NOMO-1 (cell line): ENCODE measurements at regions not wholly inside any gene's neighbourhood (a gene's known extent, or its start where the extent isn't known, plus 50 kb on each side); places are given as distances from the start of the nearest gene placed in this dataset.
A peak's percentile ranks its signal among the peaks of the same experiment; 100 is the strongest.
"Not testable (repeated sequence)": the region's sequence is repeated elsewhere in the genome, so short reads cannot be mapped to it uniquely, and the experiment has no call there.

ENCODE experiments used
- DNase-seq, 2 experiments: peaks; one replicate each; lab custom pipeline; 2025; ENCODE audit not compliant: unreplicated experiment in 2 of 2; lab: John Stamatoyannopoulos, UW

DNA sequence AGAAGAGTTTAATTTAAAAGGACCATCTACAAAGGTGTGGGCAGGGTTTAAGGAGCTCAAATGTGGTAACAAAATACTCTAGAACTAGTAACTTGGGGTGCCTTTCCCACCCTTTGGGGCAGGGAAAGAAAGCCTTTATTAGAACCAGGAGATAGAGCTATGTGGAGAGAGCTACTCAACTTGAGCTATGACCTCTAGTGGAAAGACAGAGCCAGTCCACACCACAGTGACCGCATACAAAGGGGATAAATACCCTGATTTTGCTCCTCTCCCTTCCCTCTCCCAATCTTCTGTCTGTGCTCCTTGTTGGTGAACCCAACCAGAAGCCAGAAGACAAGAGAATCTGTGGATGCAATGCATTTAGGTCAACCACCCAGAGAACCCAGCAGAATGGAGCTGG, 54.4 kb upstream of the JAK1 start:
- no peak for DNase-seq

DNA sequence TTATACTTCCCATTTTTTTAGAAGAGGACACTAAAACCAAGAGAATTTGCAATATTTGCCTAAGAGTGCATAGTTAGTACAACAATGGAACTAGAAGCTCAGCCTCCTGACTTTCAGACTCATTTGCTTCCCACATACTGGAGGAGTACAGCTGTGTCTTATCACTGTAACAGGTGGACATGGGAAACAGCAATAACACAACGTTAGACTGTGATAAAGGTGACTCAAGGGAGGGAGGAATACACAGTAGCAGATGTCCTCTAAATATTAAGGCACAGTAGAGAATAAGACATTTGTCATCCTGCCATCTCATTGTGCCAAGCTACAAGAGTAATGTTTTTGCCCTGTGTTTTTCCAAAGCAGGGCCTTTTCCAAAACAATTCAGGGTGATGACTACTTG, 55.4 kb upstream of the JAK1 start:
- no peak for DNase-seq

DNA sequence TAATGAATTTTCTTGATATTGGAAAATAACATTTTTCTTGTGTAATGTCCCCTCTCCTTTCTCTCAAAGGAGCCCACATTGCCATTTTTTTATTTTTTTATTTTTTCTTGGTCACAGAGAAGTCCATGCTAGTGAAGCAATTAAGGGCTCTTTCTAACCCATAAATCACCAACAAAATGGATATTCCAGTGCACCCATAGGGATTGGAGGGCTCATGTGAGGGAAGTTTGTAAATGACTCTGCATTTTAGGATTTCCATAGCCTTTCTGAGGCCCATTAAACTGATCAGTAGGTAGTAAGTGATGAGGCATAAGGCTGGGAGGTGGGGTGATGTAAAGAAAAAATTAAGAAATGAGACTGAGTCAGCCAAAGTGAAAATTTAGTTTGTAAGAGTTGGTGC, 55.9 kb upstream of the JAK1 start:
- no peak for DNase-seq

DNA sequence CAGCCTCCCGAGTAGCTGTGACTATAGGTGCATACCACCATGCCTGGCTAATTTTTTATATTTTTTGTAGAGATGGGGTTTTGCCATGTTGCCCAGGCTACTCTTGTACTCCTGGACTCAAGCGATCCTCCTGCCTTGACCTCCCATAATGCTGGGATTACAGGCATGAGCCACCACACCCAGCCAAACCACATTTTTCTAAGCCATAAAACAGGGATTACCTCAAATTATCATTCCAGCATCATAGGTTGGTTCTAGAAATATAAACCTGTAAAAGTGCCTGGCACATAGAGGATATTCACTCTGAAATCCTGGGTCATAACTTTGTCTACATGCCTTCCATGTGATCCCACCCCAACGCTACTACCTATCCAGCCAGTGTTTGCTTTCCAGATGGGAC, 59.4 kb upstream of the JAK1 start:
- DNase-seq: no peak

DNA sequence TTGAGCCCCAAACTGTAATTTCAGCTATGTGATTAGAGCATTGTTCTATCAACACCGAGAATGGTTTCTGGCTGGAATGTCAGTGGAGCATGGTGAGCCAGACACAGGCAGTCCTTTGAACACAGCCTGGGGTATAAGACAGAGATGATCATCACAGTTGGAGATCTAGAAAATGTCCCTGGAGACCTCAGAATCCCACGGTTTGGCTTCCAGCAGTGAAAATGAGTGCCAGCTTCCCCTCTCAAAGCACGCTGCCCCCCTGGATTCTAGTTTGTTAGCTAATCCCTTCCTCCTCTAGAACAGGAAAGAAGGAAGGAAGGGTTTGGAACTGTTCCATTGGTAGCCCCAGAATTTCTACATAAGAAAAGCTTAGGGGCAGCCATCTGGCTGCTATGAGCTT, 59.9 kb upstream of the JAK1 start:
- DNase-seq: no peak

DNA sequence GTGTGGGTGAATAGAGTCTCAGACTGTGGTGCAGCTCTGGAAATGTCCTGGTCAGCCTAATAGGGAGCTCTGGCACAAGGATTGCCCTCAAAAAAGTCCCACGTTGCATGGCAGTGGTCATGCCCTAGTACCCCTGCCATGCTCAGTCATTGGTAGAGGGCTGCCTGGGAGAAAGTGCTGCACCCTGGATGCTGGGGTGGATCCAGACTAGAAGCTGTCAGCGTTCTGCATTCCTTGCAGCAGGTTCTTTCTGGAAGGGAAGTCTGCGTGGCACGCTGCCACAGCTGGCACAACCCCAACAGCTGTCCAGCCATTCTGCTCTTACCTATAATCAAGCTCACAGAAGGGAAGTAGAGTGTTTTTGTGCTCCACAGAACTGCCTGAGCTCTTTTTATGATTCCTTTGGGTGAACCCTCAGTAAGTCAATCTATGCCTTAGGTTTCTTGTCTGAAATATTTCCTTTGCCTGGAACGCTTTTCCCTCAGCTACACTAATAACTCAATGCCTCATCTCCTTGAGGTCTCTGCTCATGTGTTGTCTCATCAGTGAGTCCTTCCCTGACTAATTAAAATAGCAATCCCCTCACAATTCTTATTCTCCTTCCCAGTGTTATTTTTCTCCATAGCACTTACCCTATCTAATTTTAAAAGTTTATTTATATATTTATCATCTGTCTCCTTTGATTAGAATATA, 61.5 kb upstream of the JAK1 start:
- DNase-seq: no peak

DNA sequence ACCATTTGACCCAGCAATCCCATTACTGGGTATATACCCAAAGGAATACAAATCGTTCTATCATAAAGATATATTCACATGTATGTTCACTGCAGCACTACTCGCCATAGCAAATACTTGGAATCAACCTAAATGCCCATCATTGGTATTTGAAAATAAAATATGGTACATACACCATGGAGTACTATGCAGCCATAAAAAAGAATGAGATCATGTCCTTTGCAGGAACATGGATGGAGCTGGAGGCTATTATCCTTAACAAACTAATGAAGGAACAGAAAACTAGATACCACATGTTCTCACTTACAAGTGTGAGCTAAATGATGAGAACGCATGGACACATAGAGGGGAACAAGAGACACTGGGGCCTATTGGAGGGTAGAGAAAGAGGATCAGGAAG, 63.1 kb upstream of the JAK1 start:
- DNase-seq: not testable (repeated sequence)

DNA sequence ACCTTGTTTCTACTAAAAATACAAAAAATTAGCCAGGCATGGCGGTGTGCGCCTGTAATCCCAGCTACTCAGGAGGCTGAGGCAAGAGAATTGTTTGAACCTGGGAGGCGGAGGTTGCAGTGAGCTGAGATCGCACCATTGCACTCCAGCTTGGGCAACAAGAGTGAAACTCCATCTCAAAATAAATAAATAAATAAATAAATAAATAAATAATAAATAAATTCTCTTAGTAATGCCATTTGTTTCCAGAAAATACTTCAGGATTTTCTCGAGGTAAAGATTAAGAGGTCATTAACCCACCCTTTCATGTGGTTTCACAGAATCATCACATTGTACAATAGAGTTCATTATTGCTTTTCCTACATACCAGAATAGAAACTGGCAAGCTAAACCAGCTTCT, 68.5 kb upstream of the JAK1 start:
- not testable (repeated sequence) for DNase-seq

DNA sequence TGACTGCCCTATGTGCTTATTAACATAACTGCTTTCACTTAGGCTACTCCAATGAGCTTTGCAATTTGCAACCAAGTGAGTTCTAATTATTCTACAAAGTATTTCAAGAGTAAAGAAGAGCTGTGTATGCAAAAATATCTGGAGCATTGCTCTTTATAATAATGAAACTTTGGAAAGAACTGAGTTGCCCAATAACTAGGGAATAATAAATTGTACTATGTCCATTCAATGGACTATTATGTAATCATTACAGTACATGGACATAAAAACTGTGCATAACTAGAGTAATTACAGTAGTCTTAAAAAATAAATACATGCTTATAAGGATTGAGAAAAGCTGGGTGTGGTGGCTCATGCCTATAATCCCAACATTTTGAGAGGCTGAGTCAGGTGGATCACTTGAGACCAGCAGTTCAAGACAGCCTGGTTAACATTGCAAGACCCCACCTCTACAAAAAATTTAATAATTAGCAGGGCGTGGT, 70.3 kb upstream of the JAK1 start:
- no peak for DNase-seq

DNA sequence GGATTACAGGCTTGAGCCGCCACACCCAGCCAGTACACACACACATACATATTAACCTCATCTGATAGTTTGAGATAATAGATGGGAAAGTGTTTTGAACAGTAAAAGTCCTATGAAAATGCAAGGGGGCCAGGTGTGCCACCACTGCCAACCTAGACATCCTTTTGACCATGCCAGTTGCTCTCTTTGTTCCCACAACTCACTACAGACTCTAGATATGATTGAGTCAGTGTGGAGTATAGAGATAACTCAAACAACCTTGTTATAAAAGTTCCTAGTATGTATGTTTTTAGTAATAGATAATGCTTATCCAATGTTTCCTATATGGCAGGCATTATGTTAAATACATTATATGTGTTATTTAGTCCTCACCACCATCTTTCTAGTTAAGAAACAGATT, 72.7 kb upstream of the JAK1 start:
- no peak for DNase-seq

DNA sequence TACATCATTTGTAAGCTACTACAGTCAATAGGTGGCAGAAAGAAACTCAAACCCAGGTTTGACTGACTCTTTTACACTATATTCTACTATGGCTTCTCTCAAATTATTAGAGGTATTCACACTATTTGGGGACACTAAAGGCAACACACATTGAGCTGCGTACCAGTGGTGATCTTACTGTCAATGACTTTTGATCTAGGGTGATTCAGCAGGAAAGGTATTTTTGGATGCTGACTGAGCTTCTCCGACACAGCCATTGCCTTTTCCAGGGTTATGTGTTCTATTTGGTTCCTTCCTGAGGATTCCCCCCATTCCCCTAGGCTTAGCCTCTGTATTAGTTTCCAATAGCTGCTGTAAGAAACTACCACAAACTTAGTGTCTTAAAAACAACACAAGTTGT, 73.2 kb upstream of the JAK1 start:
- DNase-seq: no peak

DNA sequence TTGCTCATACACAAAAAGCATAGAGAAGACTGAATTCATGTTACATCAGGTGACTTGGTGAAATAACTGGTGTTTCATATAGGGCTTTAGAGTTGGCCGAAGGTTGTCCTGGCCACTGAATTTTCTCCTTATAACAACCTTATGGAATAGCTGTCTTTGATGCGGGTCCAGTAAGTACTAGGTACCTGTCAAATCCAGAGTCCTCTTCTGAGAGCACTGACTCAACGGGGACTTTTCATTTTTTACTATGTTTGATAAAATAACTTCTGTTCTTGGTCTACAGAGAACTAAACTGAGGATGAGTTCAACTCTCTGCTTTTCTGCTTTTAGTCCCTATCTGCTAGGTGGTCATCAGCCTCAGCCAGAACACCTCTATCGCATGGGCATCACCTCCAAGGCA, 76.1 kb upstream of the JAK1 start:
- DNase-seq: no peak

DNA sequence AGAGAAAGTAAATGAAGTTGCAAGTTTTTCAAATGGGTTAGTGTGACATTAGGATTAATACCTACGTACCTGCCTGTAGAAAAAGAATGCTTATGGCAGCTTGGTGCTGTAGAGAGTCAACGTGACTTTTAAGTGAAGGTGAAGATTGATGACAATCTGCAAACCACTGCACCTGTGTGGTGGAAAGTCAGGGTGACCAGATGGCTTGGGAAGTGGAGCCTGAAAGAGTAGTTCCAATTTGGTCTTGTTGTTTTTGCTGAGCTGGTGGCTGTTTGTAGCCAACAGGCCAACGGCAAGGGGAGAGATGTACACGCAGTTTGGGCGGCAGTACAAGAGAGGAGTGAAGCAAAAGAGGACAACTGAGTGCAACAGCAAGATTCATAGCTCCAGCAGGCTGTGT, 78.1 kb upstream of the JAK1 start:
- no peak for DNase-seq

DNA sequence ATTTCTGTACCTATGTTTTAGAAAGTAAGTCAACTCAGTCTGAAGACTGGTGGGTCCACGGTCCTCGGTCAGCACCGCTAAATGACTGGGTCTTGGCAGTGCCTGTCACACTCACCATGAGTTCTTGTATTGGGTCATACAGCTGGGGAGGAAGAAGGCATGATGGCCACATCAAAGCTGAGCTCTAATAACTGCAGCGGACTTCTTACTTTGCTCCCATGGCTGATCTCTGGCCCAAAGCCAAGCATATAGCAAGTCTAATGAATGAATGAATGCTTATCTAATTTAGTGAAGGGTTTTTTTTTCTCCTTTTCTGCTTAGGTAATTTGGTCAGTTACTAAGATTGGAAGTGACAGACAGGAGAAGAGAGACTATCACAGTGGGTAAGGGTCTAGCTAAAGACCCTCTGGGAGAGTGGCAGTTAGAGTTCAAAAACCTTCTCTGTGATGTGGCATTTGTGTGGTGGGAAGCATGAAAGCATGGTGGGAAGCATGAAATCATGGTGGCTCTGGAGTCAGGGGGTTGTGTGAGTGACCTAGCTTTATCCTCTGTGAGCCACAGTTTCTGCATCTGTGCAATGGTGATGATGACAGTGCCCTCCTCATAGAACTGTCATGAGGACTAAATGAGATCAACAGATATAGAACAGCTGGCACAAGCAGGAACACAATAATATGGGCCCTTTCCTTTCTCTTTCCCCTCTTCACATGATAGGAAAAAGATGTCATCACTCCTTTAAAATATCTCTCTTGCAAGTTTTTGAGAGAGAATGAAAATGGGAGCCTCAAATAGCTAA, 78.9 kb upstream of the JAK1 start:
- no peak for DNase-seq

DNA sequence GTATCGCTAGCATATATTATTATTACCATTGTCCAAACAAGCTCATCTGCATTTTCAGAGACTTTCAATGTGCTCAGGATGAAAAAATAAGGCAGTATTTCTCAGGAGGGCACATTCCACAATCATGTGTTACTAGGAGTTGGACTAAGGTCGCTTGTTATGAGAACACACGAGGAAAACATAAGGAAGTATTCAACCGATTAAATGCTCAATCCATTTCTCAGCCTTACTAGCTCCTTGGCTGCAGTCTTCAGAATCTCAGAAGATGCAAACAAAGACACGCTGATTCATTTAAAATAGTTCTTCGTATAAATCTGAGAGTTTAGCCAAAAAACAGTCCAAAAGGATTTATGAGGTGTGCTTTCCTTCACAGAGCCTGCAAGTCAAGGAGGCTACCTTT, 82.0 kb upstream of the JAK1 start:
- DNase-seq: no peak

DNA sequence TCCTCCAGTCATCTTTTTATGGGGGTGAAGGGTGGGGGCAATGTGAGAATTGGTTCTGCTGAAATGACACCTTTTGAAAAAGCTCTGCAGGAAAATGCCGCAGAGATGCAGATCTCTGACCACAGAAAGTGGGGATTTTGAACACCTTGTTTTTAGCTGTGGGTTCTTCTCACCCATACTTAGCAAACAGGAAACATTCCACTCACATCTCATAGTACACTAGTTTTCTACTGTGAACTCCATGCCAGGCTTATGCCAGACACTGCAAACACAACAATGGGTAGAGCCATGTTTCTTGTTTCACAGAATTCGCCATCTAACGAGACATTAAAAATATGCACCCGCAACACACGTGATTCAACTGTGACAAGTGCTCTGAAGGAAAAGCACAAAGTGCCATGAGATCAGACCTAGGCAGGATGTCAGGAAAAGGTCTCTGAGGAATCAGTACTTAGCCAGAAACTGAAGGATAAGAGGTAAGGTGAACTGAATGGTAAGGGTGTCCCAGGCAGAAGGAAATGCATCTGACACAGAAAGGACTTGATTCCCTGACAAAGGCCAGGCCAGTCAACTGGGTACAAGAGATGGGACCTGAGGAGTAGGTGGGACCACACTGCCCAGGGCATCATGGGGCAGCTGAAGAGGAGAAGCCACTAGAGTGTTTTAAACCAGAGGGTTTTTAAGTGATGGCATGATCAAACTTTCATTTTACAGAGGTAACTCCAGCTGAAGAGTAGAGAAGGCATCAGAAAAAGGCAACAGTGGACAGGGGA, 83.8 kb upstream of the JAK1 start:
- no peak for DNase-seq

DNA sequence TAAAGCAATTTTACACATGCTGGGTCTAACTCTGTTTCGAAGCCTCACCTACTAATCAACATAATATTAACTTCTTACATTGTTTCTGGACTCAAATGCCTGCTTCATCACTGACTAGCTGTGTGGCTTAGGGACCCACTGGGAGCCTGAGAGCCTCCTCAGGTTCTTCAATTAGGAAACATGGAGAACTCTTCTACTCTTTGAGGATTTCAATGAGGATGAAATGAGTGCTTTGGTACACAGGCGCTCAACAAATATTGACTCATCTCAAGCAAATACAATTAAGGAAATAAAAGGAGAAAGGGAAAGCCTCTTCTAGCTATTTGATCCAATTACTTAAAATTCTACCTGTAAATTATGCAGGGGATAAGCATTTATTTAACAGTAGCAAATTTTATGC, 84.4 kb upstream of the JAK1 start:
- DNase-seq: no peak

DNA sequence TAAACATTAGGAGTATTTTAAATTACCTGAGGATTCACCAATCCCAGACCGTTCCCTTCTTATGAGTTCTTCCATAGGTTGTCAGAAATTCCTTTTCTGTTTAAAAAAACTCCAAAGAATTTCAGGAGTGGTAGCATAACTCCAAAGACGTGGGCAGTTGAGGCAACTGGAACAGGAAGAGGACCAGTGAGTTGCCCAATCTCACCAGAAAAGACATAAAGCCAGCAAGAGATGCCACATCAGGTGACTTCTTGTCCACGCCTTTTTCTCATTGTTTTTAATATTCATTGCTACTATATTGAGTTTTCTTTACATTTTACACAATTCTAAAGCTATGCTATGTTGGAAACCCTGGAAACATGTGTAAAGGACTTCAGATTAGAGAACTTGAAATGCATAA, 88.1 kb upstream of the JAK1 start:
- DNase-seq: no peak

DNA sequence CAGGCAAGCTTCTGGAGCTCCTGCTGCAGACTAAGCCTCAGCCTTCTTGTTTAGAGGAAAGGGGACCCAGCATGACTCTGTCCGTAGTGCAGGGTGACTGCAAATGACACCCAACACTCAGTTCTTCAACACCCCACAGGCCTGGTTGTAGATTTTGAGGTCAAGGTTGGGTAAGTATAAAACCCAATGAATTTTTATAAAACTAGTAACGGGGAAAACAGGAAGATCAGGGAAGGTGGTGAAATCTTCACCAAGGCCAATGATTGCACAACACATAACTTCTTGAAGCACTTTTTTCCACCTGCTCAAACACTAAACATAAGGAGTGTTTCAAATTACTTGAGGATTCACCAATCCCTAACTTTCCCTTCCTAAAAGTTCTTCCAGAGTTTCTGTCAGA, 89.4 kb upstream of the JAK1 start:
- DNase-seq: peak; percentile 51 to 76

DNA sequence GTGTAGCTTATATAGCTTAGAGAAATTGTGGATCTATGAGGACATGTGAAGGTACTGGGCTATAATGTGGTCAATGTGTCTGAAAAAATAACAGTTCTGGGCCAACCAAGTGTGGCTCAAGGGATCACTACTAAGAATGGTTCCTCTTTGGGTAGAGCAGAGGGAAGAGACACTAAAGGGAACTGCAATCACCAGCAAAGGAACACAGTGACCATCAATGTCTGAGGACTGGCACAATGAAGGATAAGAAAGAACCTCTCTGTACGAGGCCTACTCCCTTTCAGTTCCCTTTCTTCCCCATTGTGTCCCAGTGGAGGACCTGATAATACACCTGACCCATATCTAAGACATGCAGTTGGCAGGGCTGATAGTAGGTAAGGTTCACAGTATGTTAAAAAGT, 89.9 kb upstream of the JAK1 start:
- DNase-seq: peak; percentile 60 to 89

DNA sequence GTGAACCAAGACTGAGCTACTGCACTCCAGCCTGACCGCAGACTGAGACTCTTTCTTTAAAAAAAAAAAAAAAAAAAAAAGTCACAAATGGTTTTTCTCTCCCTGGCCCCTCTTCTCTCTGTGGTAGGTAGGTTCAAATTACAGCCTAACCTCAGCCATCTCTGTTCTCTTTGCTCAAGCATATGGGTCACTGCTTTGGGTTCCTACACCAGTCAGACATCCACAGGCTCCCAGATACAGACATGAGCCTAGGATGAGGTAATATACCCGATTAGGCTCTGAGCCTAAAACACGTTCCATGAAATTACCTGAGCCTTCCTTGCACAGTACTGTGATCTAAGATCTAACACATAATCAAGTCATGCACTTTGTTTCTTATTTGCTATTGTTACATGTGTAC, 90.5 kb upstream of the JAK1 start:
- no peak for DNase-seq
